ENCODE measurements at regions not wholly inside any gene's neighbourhood (a gene's known extent, or its start where the extent isn't known, plus 50 kb on each side); places are given as distances from the start of the nearest gene placed in this dataset.

DNA sequence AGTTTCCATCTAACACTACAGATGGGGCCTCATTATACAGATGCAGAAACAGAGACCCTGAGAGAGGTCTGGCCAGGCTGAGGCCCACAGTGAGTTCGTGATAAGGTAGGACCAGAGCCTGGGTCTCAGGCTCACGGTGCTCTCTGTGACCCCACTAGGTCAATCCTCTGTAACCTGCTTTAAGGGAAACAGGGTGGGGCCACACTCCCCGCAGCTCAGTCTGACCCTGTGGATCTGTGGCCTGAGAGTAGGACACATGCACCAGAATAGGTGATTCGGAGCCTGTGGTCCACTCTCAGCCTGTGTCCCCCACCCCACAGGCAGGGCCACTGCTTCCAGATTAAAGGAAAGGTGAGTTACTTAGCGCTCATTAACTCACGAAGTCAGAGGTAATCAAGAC is 137.8 kb upstream of the FAM20C start:
- no peak for ATAC-seq

GRCh38 chr7:55690-56248 is 136.6 kb upstream of the FAM20C start:
- no peak for ATAC-seq
- TF ChIP-seq TSHZ2 (CRISPR knock-in tag; IDR thresholded peaks at IDR 0.05): no peak
- no peak for TF ChIP-seq ISL1 (CRISPR knock-in tag; IDR thresholded peaks at IDR 0.05)

More for the DNA sequence above, 137.8 kb upstream of the FAM20C start:
- TF ChIP-seq ZNF565 (CRISPR knock-in tag; conservative IDR thresholded peaks at IDR 0.05; ENCODE audit: low read depth) (no peak), ARNTL (CRISPR knock-in tag; IDR thresholded peaks at IDR 0.05; ENCODE audit: borderline replicate concordance, low read depth) (no peak), RARB (CRISPR knock-in tag; IDR thresholded peaks at IDR 0.05) (no peak), ZFP30 (CRISPR knock-in tag; IDR thresholded peaks at IDR 0.05) (no peak), CSDC2 (CRISPR knock-in tag; IDR thresholded peaks at IDR 0.05) (no peak), OSR1 (CRISPR knock-in tag; IDR thresholded peaks at IDR 0.05) (no peak), SNAI2 (CRISPR knock-in tag; IDR thresholded peaks at IDR 0.05) (no peak), BACH2 (CRISPR knock-in tag; IDR thresholded peaks at IDR 0.05; ENCODE audit: borderline replicate concordance) (no peak), ZNF8 (CRISPR knock-in tag; IDR thresholded peaks at IDR 0.05) (no peak), ZNF70 (CRISPR knock-in tag; IDR thresholded peaks at IDR 0.05) (no peak), GLIS3 (CRISPR knock-in tag; IDR thresholded peaks at IDR 0.05) (no peak), TSHZ2 (CRISPR knock-in tag; IDR thresholded peaks at IDR 0.05) (no peak), ISL1 (CRISPR knock-in tag; IDR thresholded peaks at IDR 0.05) (no peak), PPARA (CRISPR knock-in tag; IDR thresholded peaks at IDR 0.05; ENCODE audit: borderline replicate concordance) (no peak), CREB5 (CRISPR knock-in tag; IDR thresholded peaks at IDR 0.05; ENCODE audit: low read depth) (no peak), POU6F1 (CRISPR knock-in tag; IDR thresholded peaks at IDR 0.05; ENCODE audit: borderline replicate concordance, low read depth) (no peak), CSRNP3 (CRISPR knock-in tag; IDR thresholded peaks at IDR 0.05) (no peak), TOX (CRISPR knock-in tag; IDR thresholded peaks at IDR 0.05; ENCODE audit: borderline replicate concordance) (no peak), TCF4 (CRISPR knock-in tag; IDR thresholded peaks at IDR 0.05; ENCODE audit: borderline replicate concordance) (no peak)

DNA sequence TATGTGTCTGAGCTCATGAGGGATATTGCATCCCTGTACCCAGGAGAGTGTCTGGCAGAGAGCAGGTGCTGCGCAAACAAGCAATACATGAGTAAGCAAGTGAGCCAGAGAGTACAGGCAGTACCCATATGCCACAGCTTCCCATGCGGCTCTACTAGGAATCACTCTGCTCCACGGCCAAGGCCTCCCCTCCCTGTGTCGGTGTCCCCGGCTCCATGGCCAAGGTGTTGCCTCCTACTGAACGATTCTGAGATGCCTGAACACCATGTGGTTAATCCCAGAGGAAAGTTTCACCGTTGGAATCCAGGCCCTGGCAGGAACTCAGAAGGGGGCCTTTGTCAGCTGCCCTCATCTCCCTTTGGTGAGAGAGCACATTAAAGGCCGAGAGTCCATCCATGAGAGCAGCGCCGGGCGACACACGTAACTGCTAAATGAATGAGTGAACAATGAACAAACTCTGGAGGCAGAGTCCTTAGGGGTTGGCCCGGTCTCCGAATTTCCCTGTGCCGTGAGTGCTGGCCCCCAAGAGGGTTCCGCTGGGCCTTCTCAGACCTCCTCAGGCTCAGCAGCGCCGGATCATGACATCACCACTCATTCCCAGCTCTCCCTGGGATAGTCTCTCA is 136.0 kb upstream of the FAM20C start:
- TF ChIP-seq ZFP30 (CRISPR knock-in tag; IDR thresholded peaks at IDR 0.05): no peak
- no peak for TF ChIP-seq SNAI2 (CRISPR knock-in tag; IDR thresholded peaks at IDR 0.05)
- ATAC-seq: no peak
